Ectodermal cell (in vitro differentiated cells): ENCODE measurements at regions not wholly inside any gene's neighbourhood (a gene's known extent, or its start where the extent isn't known, plus 50 kb on each side); places are given as distances from the start of the nearest gene placed in this dataset.

Experiments used
- H3K27ac ChIP-seq: 2 replicates; pipeline ENCODE4 v1.7.0; 2013; ENCODE audit warnings: mild to moderate bottlenecking, low read depth, low read length; ENCODE audit not compliant: insufficient read depth, poor library complexity, severe bottlenecking
- H3K27me3 ChIP-seq: 2 replicates; pipeline ENCODE4 v1.7.0; 2013; ENCODE audit warnings: mild to moderate bottlenecking, low read length; ENCODE audit not compliant: insufficient read depth, control insufficient read depth, poor library complexity, severe bottlenecking
- H3K36me3 ChIP-seq: one replicate; pipeline ENCODE4 v1.7.0; 2013; ENCODE audit warnings: low read length; ENCODE audit not compliant: control insufficient read depth, insufficient read depth
- H3K4me1 ChIP-seq: one replicate; pipeline ENCODE4 v1.7.0; 2013; ENCODE audit warnings: low read length; ENCODE audit not compliant: control insufficient read depth, insufficient read depth
- H3K4me3 ChIP-seq: 2 replicates; pipeline ENCODE4 v1.7.0; 2013; ENCODE audit warnings: low read depth, low read length, control low read depth; ENCODE audit not compliant: insufficient read depth
- H3K9me3 ChIP-seq: 2 replicates; pipeline ENCODE4 v1.7.0; 2013; ENCODE audit warnings: mild to moderate bottlenecking, low read length, moderate library complexity; ENCODE audit not compliant: control insufficient read depth
- WGBS, 2 experiments: methylation state at CpG; one replicate each; pipeline ENCODE4 v1.1.7; 2013; ENCODE audit warnings: missing lambda C conversion rate in 2 of 2; 5-methylcytosine and 5-hydroxymethylcytosine counted together

DNA sequence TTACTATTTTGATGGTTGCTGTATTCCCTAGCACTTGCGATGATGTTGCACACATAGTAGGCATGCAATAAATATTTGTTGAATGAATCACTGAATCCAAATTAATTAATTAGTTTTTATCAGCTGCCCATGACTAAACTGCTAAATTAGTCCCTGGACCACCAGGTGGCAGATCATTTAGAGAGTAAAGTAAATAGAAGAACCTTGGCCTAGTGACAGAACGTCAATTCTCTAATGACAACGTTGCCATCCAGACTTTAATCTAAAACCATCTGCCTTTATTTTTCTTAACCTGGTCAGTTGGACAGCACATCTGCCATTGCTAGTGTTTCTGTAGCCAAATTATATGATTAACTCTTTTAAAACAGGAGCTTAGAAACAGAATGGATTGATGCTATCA, 457.5 kb downstream of the KIF4B start:
- H3K9me3 ChIP-seq, result no peaks in the 10 kb centered on the region

GRCh38 chr5:155472780-155473179, 459.2 kb downstream of the KIF4B start:
- H3K4me1 ChIP-seq, result no peaks in the 10 kb centered on the region
- H3K36me3 ChIP-seq, result no peaks in the 10 kb centered on the region
- H3K27ac ChIP-seq, result no peak overlapping the region
- H3K9me3 ChIP-seq, result no peaks in the 10 kb centered on the region
- H3K4me3 ChIP-seq, result no peak overlapping the region
- no peaks in the 10 kb centered on the region for H3K27me3 ChIP-seq
- 90 to 95% methylated on average over 1 to 2 of the region's 2 CpGs for WGBS, 2 experiments

More for the DNA sequence above, 457.5 kb downstream of the KIF4B start:
- Histone ChIP-seq H3K27me3 (no peaks in the 10 kb centered on the region), H3K4me1 (no peaks in the 10 kb centered on the region), H3K36me3 (no peaks in the 10 kb centered on the region), H3K4me3 (no peak overlapping the region), H3K27ac (no peak overlapping the region)
- 92% methylated on average over 2 to 3 of the region's 3 CpGs for WGBS, 2 experiments

GRCh38 chr5:155475318-155475717, 461.8 kb downstream of the KIF4B start:
- Histone ChIP-seq H3K27me3 (no peaks in the 10 kb centered on the region), H3K27ac (no peak overlapping the region), H3K9me3 (no peaks in the 10 kb centered on the region), H3K4me1 (no peaks in the 10 kb centered on the region), H3K4me3 (no peak overlapping the region), H3K36me3 (no peaks in the 10 kb centered on the region)
- WGBS, 2 experiments, result 0 to 47% methylated on average over 1 to 2 of the region's 2 CpGs

GRCh38 chr5:155480731-155481131, 467.2 kb downstream of the KIF4B start:
- Histone ChIP-seq H3K4me1 (peaks cover 3% of the 10 kb centered on the region), H3K9me3 (no peaks in the 10 kb centered on the region), H3K36me3 (no peaks in the 10 kb centered on the region), H3K27me3 (no peaks in the 10 kb centered on the region), H3K4me3 (no peak overlapping the region), H3K27ac (no peak overlapping the region)
- WGBS, 2 experiments, result 94 to 97% methylated on average over 2 of the region's 2 CpGs

DNA sequence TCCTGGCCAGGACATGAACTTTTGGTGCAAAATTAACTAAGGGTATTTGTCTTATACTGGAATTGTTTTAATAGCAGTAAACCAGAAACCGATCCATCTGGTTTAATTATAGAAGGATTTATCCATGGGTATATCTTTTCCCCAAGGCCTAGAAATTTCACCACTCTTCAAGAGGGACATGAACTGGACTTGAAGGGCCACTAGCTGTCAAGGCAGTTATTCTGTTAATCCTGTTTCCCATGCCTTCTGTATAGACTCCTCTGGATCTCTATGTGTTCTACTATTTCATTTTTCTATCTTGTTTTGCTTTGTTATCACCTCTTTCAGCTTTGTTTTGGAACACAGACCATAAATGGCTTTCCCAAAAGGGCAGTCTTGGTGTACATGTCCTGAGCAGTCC, 467.6 kb downstream of the KIF4B start:
- Histone ChIP-seq H3K36me3 (no peaks in the 10 kb centered on the region), H3K9me3 (no peaks in the 10 kb centered on the region)
- 100% methylated on average over 1 of the region's 1 CpG for WGBS, 2 experiments

DNA sequence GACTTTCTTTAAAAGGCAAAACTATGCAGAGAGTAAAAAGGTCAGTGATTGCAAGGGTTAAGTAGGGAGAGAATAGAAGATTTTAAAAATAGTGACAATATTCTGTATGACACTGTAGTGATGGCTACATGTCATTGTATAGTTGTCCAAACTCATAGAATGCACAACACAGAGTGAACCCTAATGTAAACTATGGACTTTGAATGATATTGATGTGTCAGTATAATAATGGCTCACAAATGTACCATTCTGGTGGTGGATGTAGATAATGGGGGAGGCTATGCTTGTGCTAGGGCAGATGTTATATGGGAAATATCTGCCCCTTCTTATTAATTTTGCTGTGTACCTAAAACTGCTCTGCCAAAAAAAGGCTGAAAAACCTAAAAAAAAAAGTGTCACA, 468.9 kb downstream of the KIF4B start:
- Histone ChIP-seq H3K4me1 (peaks cover 3% of the 10 kb centered on the region), H3K27me3 (no peaks in the 10 kb centered on the region), H3K9me3 (no peaks in the 10 kb centered on the region), H3K27ac (no peak overlapping the region), H3K4me3 (no peak overlapping the region), H3K36me3 (no peaks in the 10 kb centered on the region)

More for the DNA sequence above, 467.6 kb downstream of the KIF4B start:
- no peak overlapping the region for H3K27ac ChIP-seq
- H3K4me3 ChIP-seq, result no peak overlapping the region
- H3K27me3 ChIP-seq, result no peaks in the 10 kb centered on the region
- peaks cover 3% of the 10 kb centered on the region for H3K4me1 ChIP-seq

DNA sequence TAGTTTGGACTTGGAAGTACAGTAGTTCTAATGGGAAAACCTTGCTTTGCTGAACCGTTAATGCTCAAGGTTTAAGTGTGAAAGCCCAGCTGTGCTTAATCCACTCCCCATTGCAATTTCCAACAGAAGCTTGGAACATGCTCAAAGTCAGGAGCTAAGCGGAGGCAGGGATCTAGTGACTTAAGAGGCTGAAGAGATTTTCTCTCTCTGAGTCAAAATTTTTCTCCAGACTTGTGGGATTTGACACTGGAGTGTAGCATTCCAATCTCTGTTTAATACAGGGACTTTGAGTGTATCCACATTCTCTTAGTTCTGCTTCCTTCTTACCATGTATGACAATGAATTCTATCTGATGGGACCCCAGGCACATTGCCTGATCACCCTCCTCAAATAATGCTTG, 471.8 kb downstream of the KIF4B start:
- WGBS, 2 experiments, result 81 to 83% methylated on average over 2 of the region's 2 CpGs
- H3K9me3 ChIP-seq, result no peaks in the 10 kb centered on the region

DNA sequence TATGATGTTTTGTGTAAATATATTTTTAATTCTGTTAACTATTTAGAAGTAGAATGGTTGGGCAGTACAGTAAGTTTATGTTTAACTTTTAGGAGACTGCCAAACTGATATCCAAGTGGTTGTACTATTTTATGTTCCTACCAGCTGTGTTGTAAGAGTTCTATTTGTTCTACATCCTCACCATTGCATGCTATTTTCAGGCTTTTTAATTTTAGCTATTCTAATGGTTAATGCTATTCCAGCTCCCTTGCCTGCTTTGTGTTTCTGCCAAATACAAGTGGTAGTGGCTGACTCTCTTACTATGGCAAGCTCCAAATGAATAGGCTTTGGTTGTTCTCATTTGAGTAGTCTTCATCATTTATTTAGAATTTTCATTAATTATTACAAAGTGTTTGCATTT, 476.4 kb downstream of the KIF4B start:
- H3K27me3 ChIP-seq, result no peaks in the 10 kb centered on the region
- no peak overlapping the region for H3K4me3 ChIP-seq
- H3K36me3 ChIP-seq, result no peaks in the 10 kb centered on the region
- H3K27ac ChIP-seq, result no peak overlapping the region
- peaks cover 3% of the 10 kb centered on the region for H3K4me1 ChIP-seq
- no peaks in the 10 kb centered on the region for H3K9me3 ChIP-seq

More for the DNA sequence above, 471.8 kb downstream of the KIF4B start:
- Histone ChIP-seq H3K36me3 (no peaks in the 10 kb centered on the region), H3K27ac (no peak overlapping the region), H3K27me3 (no peaks in the 10 kb centered on the region), H3K4me3 (no peak overlapping the region), H3K4me1 (peaks cover 3% of the 10 kb centered on the region)

GRCh38 chr5:155492191-155492590, 478.6 kb downstream of the KIF4B start:
- Histone ChIP-seq H3K4me1 (no peaks in the 10 kb centered on the region), H3K9me3 (no peaks in the 10 kb centered on the region), H3K36me3 (no peaks in the 10 kb centered on the region), H3K4me3 (no peak overlapping the region), H3K27me3 (no peaks in the 10 kb centered on the region), H3K27ac (no peak overlapping the region)
- WGBS, 2 experiments, result 94 to 100% methylated on average over 2 of the region's 2 CpGs

DNA sequence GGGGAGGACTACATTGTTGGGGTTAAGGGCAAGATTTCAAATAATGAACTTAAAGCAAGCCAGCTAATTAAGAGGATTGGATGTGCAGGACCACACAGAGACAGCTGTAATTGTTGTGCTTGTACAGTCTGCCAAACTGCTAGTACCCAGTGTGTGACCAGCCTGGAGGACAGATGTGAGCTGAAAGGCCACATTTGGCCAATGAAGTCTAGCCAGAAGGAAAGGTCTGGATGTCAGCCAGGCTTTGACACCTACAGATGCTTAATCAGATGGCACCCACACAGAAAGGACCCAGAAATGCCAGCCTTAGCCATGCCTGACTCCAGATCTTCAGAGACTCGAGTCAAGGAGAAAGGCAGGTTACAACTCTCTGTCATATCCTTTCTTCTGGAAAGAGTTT, 491.1 kb downstream of the KIF4B start:
- H3K4me3 ChIP-seq, result no peak overlapping the region
- no peaks in the 10 kb centered on the region for H3K9me3 ChIP-seq
- H3K27me3 ChIP-seq, result no peaks in the 10 kb centered on the region
- no peaks in the 10 kb centered on the region for H3K4me1 ChIP-seq
- H3K27ac ChIP-seq, result no peak overlapping the region
- no peaks in the 10 kb centered on the region for H3K36me3 ChIP-seq
- WGBS, 2 experiments, result 81 to 100% methylated on average over 1 of the region's 1 CpG

GRCh38 chr5:155507363-155507762, 493.8 kb downstream of the KIF4B start:
- Histone ChIP-seq H3K36me3 (no peaks in the 10 kb centered on the region), H3K27me3 (no peaks in the 10 kb centered on the region), H3K4me3 (no peak overlapping the region), H3K9me3 (no peaks in the 10 kb centered on the region), H3K27ac (no peak overlapping the region), H3K4me1 (peaks cover 7% of the 10 kb centered on the region)
